HG03159 (cell line): ENCODE measurements at regions not wholly inside any gene's neighbourhood (a gene's known extent, or its start where the extent isn't known, plus 50 kb on each side); places are given as distances from the start of the nearest gene placed in this dataset.

Experiments used
- ATAC-seq: cut with Tn5 transposase; IDR thresholded peaks from one replicate; pipeline ENCODE4 v1.9.1; 2021; ENCODE audit warnings: mild to moderate bottlenecking, moderate library complexity; ENCODE audit not compliant: unreplicated experiment

DNA sequence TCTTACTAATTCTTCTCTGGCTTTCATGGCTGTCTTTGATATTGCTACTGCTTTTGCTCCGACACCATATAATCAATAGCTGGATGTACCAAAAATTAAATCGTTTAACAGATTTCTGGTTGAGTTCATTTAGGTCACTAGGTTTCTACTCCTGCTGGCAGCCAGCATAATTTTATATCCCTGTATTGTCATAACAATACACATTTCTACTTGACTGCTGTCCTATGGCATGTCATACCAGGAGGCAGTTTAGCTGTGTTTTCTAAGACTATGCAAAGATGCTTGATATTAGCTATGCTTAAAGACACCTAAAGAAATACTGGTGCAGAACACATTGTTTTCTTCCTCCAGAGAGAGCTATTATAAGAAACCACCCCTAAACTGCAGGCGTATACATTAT, 337.2 kb upstream of the CDH6 start:
- no peak for ATAC-seq

- no peak for ATAC-seq
Observed at GRCh38 chr5:30853158-30853557, 340.3 kb upstream of the CDH6 start.

- ATAC-seq, result no peak
Observed at GRCh38 chr5:30850866-30851265, 342.6 kb upstream of the CDH6 start.

- no peak for ATAC-seq
Observed at GRCh38 chr5:30849931-30850710, 343.4 kb upstream of the CDH6 start.

- no peak for ATAC-seq
Observed at GRCh38 chr5:30846171-30846570, 347.3 kb upstream of the CDH6 start.

DNA sequence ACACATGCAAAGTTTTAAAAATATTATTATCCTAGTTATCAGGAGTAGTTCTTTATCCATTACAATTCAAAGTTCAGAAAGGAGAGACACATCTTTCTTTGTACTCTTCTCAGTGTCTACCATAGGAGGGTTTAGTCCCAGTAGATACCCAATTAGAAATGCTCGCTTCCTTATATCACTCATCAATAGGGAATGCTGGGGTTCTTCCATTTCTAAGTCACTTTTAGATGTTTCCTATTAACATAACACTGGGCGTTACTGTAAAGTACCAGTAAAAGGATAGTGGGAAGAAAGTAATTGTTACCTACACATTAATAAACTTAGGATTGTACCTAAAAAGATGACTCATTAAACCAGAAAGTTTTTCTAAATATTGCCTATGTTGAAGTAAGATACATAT, 348.3 kb upstream of the CDH6 start:
- no peak for ATAC-seq

GRCh38 chr5:30843541-30843940, 349.9 kb upstream of the CDH6 start:
- ATAC-seq, result no peak

DNA sequence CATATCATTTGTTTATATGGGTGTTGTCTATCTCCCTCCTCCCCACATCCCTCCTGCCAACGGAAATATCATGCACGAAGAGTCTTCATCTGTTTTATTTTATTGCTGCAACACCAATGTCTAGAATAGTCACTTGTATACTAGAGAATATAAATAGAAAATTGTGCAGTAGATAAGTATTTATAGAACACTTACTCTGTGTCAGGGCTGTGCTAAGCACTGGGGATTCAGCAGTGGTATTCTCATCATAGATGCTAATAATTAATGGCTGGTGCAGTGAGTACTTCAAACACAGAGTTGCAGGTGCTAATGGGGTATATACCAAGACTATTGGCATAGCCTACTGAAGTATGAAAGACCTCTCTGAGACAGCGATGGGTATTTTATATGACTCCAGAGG, 353.5 kb upstream of the CDH6 start:
- no peak for ATAC-seq

DNA sequence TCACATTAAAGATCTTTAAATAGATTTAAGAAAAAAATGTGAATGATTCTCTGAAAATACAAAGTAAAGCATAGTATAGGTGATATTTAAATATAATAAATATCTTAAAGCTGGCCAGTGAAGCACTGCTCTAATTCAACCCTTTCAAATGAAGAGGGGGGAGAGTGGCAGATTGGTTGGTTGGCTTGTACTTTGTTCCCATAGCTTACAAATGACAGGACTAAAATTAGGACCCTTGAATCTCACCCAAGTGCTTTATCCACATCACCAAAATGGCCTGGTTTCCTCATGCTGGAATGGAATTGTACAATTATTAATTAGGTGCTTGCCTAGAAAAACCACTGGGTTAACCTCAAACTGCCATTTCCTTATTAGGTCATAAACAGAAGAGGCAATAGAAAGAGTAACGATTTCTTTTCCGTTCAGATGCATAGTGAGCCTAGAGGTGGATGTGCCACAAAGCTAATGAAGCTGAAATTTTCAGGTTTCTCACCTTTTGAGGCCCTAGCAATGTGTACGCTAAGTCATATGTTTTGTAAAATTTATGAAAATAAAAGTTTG, 354.5 kb upstream of the CDH6 start:
- ATAC-seq, result no peak

DNA sequence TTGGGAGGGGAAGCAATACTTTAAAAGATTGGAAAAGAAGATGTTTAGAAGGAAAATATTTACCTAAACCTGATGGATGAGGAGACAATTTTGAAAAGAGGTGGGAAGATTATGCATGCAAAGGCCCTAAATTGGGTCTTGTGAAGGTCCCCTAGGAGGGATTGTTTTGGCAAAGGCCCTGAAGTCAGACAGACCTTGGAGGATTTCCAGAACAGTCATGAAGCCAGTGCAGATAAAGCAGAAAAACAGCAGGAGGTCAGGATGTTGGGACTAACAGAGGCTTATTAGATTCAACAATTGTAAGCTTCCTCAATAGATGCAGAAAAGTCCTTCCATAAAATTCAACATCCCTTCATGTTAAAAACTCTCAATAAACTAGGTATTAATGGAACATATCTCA, 361.0 kb upstream of the CDH6 start:
- no peak for ATAC-seq

- no peak for ATAC-seq
Observed at GRCh38 chr5:30831605-30832004, 361.9 kb upstream of the CDH6 start.

- no peak for ATAC-seq
Observed at GRCh38 chr5:30831123-30831522, 362.4 kb upstream of the CDH6 start.

GRCh38 chr5:30811298-30811697, 382.2 kb upstream of the CDH6 start:
- ATAC-seq, result no peak

DNA sequence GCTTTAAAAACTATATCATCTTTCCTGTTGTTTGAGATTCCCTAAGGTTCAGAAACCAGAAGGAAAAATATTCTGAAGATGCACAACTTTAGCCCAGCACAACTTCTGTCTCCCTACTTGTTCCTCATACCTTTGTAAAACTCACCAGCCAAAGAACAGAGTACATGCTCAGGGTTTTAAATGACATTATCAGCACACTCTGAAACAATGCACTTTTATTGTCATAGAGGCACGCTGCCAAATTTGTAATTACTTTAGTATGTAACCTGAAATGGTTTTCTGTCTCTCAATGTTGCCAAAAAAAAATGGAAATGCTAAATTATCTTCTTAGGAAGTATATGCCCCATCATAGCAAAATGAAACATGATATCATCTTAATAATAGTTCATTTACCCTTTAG, 383.6 kb upstream of the CDH6 start:
- no peak for ATAC-seq

- ATAC-seq, result no peak
Observed at GRCh38 chr5:30808996-30809395, 384.5 kb upstream of the CDH6 start.

- no peak for ATAC-seq
Observed at GRCh38 chr5:30804739-30805505, 388.6 kb upstream of the CDH6 start.

- ATAC-seq, result no peak
Observed at GRCh38 chr5:30802961-30803705, 390.4 kb upstream of the CDH6 start.

- no peak for ATAC-seq
Observed at GRCh38 chr5:30781643-30782042, 411.8 kb upstream of the CDH6 start.

DNA sequence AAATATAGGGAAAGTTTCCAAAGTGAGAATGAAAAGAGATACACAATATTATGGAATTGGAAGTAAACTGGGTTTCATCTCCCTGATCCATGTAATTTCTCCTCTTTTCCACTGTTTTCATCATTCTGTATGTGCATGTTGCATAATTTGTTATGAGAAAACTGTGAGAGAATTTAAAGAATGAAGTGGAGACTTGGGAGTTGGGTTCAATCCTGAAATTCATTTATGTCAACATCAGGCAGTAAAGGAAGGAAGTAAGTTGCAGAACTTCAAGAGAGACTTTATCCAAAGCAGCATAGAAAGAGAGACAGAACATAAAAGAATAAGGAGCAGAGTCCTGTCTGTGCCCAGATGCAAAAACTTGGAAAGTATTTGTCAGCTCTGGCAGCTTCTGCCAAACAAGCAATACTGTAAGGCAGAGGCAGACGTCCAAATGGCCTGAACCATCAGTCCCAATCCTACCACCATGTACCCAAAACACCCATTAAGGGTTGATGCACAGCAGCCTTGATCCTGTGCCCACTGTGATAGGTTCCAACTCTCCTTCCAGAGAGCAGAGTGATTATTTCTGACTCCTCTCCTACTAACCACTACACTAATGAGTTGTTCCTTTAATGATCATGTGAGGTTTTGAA, 425.3 kb upstream of the CDH6 start:
- ATAC-seq, result no peak

GRCh38 chr5:30765706-30766105, 427.8 kb upstream of the CDH6 start:
- ATAC-seq, result no peak

DNA sequence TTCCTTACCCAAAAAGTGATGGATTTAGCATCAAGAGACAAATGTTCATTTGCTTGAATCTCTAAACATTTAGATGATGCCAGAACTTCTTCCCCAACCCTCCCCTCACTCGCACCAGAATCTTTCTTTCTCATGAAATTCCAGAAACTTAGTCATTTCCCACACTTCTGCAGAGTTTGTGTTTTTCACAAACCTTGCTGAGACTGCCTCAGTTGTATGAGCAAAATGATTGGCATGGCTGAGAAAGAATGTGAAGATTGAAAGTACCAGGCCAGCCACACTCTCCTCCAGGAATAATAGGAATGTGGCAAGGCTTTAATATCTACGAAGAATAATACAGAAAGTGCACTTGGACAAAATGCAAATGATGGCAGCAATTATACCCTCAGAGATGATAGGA, 428.3 kb upstream of the CDH6 start:
- no peak for ATAC-seq
